Coronary artery (tissue), 2 donors: ENCODE measurements at regions not wholly inside any gene's neighbourhood (a gene's known extent, or its start where the extent isn't known, plus 50 kb on each side); places are given as distances from the start of the nearest gene placed in this dataset.
"Not testable (repeated sequence)": the region's sequence is repeated elsewhere in the genome, so short reads cannot be mapped to it uniquely, and the experiment has no call there.

Experiments used
- DNase-seq: peaks from one replicate; pipeline ENCODE4 v3.0.0-alpha.2; 2017; ENCODE audit warnings: low spot score
- H3K27ac ChIP-seq, 2 donors: fragments of 200-600 bp; sonication (generic); one replicate each; pipeline ENCODE4 v1.5.1; 2016 to 2019
- H3K4me3 ChIP-seq: fragments of 200-600 bp; sonication (generic); 2 replicates; pipeline ENCODE4 v1.5.1; 2016; ENCODE audit warnings: mild to moderate bottlenecking, moderate library complexity
- CTCF ChIP-seq: fragments of 200-600 bp; sonication (generic); IDR thresholded peaks from one replicate; pipeline ENCODE4 v1.5.1; 2019; ENCODE audit warnings: antibody characterized with exemption

DNA sequence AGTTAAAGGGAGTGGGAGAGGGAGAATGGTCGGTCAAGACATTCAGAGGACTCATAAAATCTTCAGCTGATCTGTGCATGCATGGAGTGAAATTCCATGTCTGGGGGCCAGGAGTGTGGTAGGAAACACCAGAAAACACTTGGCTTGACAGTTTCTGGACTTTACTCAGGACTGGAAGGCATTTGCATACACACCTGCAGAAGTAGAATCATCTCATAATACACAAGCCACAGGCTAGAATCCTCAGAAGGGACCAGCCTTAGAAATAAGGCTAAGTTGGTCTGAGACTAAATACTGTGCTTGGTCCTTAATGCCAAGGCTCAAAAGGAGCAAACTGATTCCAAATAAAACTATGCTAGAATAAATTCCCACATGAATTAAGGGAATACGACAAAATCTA lies 328.1 kb upstream of the KITLG start:
- no peak for TF ChIP-seq CTCF

GRCh38 chr12:88904705-88905104 lies 324.4 kb upstream of the KITLG start:
- Histone ChIP-seq H3K4me3 (no peak overlapping the region), H3K27ac (no peak overlapping the region)
- no peak for TF ChIP-seq CTCF
- DNase-seq: no peak

More for the DNA sequence above, 328.1 kb upstream of the KITLG start:
- no peak for DNase-seq
- no peak overlapping the region for H3K27ac ChIP-seq
- H3K4me3 ChIP-seq: no peak overlapping the region

GRCh38 chr12:88903333-88903732 lies 323.1 kb upstream of the KITLG start:
- H3K4me3 ChIP-seq: no peak overlapping the region
- no peak overlapping the region for H3K27ac ChIP-seq
- TF ChIP-seq CTCF: no peak
- DNase-seq: no peak

DNA sequence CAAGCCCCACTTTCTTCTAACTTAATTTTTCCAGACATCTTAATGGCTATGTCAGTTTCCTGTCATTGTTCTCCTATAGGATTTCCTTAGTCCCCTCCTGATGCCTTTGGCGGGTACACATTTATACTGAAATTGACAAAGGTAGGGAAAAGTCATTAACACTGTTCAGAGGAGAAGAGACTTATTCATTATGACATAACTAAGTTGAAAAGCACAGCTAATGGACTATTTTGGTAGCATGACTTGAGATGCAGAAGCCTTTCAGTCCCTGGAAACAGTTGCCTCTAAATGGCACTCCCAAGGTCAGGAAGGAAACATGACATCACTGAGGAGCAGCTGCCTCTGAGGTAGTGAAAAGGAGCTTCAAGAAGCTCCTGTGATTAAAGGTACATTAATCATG lies 317.5 kb upstream of the KITLG start:
- no peak for DNase-seq
- H3K27ac ChIP-seq: no peak overlapping the region

GRCh38 chr12:88896958-88897357 lies 316.7 kb upstream of the KITLG start:
- no peak overlapping the region for H3K4me3 ChIP-seq
- no peak overlapping the region for H3K27ac ChIP-seq
- DNase-seq: no peak
- no peak for TF ChIP-seq CTCF

More for the DNA sequence above, 317.5 kb upstream of the KITLG start:
- TF ChIP-seq CTCF: no peak
- H3K4me3 ChIP-seq: no peak overlapping the region

DNA sequence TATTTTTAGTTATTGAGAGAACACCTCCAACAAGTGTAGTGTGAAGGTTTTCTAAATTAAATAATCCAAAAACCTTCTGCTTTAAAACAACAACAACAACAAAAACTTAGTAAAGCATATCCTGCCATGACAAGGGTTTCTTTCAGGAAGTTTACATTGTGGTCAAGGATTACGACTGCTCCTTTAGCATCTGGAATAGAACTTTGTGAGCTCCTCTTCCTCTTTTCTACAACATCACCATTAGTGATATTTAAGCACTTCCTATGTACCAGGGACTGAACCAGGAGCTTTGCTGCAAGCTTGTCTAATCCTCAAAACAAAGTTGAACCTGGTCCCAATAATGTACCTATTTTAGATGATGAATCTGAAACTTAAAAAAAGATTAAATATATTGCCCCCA lies 315.4 kb upstream of the KITLG start:
- no peak for DNase-seq
- no peak overlapping the region for H3K27ac ChIP-seq
- no peak for TF ChIP-seq CTCF
- H3K4me3 ChIP-seq: no peak overlapping the region

DNA sequence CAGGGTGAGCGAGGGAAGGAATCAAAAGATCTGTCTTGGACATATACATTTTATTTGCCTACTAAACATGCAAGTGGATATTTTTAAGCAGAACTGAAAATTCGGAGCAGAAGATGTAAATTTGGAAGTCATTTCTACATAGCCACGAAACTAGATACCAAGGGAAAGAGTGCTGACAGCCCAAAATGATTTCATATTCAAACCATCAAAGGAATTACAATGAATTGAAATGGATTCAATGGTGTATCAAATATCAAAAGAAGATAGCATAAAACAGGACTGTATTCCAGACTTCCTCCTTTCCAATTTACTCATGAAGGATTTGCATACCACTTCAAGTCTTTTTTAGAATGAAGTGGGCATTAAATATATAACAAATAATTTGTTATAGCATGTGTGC lies 313.5 kb upstream of the KITLG start:
- H3K4me3 ChIP-seq: no peak overlapping the region
- TF ChIP-seq CTCF: no peak
- DNase-seq: no peak

DNA sequence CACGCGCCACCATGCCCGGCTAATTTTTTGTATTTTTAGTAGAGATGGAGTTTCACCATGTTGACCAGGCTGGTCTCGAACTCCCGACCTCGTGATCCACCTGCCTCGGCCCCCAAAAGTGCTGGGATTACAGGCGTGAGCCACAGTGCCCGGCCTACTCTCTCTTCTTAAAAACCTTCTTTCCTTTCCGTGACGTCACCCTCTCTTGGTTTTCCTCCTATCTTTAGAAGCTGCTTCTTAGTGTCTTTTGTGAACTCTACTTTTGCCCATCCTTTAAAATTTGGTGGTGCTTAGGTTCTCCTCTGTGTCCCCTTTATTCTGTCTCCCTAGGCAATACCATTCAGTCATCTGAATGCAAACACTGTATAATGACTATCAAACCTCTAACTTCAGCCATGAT lies 311.2 kb upstream of the KITLG start:
- not testable (repeated sequence) for H3K4me3 ChIP-seq, H3K27ac ChIP-seq, DNase-seq

More for the DNA sequence above, 313.5 kb upstream of the KITLG start:
- H3K27ac ChIP-seq: no peak overlapping the region
